H1 (cell line): ENCODE measurements at regions not wholly inside any gene's neighbourhood (a gene's known extent, or its start where the extent isn't known, plus 50 kb on each side); places are given as distances from the start of the nearest gene placed in this dataset.

Experiments used
- RFX5 ChIP-seq: IDR thresholded peaks from 2 replicates; pipeline ENCODE4 v1.6.1; 2011; ENCODE audit warnings: low read depth, low read length, improper control_type of control experiment, borderline replicate concordance
- SIX5 ChIP-seq: IDR thresholded peaks from 2 replicates; pipeline ENCODE4 v1.6.1; 2011; ENCODE audit warnings: mild to moderate bottlenecking, low read depth, low read length
- SP1 ChIP-seq: IDR thresholded peaks from 2 replicates; pipeline ENCODE4 v1.6.1; 2011; ENCODE audit warnings: low read depth, low read length
- TF ChIP-seq, protein P1 (sequence below): IDR thresholded peaks from 2 replicates; pipeline ENCODE4 v1.6.1; 2012; ENCODE audit warnings: inconsistent platforms

- TF ChIP-seq, protein P1, sequence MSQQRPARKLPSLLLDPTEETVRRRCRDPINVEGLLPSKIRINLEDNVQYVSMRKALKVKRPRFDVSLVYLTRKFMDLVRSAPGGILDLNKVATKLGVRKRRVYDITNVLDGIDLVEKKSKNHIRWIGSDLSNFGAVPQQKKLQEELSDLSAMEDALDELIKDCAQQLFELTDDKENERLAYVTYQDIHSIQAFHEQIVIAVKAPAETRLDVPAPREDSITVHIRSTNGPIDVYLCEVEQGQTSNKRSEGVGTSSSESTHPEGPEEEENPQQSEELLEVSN, result no peak
- TF ChIP-seq RFX5 (no peak), SIX5 (no peak), SP1 (no peak)
These were observed 539.7 kb upstream of the MARCKS start (continued) for GRCh38 chr6:113317442-113317841.
